CD8-positive, alpha-beta memory T cell (primary cell): ENCODE measurements at regions not wholly inside any gene's neighbourhood (a gene's known extent, or its start where the extent isn't known, plus 50 kb on each side); places are given as distances from the start of the nearest gene placed in this dataset.

Experiments used
- CTCF ChIA-PET: fragments of 350-600 bp; sonication (Branson Sonifier 250); formaldehyde crosslinking; loops from one replicate; lab custom pipeline; 2021; ENCODE audit warnings: antibody characterized with exemption; lab: Charles Lee
- POLR2A ChIA-PET: fragments of 350-600 bp; sonication (Branson Sonifier 250); formaldehyde crosslinking; loops from one replicate; lab custom pipeline; 2021; ENCODE audit warnings: antibody characterized with exemption; lab: Charles Lee
- DNase-seq, 5 donors: peaks; one replicate each; pipeline versions ENCODE4 v3.0.0 to v3.0.0-alpha.2; 2020 to 2022; ENCODE audit warnings: mixed read lengths in 1 of 5
- H3K27ac ChIP-seq: one replicate; pipeline ENCODE4 v1.7.0; 2013; ENCODE audit warnings: low read depth, mild to moderate bottlenecking, low read length, moderate library complexity
- H3K27me3 ChIP-seq: 2 replicates; pipeline ENCODE4 v1.7.0; 2013; ENCODE audit warnings: low read length, mild to moderate bottlenecking; ENCODE audit not compliant: insufficient read depth, poor library complexity, severe bottlenecking
- H3K36me3 ChIP-seq: 2 replicates; pipeline ENCODE4 v1.7.0; 2013; ENCODE audit warnings: mild to moderate bottlenecking, low read length, moderate library complexity; ENCODE audit not compliant: insufficient read depth
- H3K4me1 ChIP-seq: 2 replicates; pipeline ENCODE4 v1.7.0; 2013; ENCODE audit warnings: mild to moderate bottlenecking, low read length, moderate library complexity; ENCODE audit not compliant: insufficient read depth
- H3K4me3 ChIP-seq: 2 replicates; pipeline ENCODE4 v1.7.0; 2013; ENCODE audit warnings: mild to moderate bottlenecking, low read length
- H3K9me3 ChIP-seq: 2 replicates; pipeline ENCODE4 v1.7.0; 2013; ENCODE audit warnings: mild to moderate bottlenecking, low read length
- H3K27ac Mint-ChIP-seq, 8 donors: one replicate each; pipeline ENCODE4 v1.8.0; 2020 to 2021; ENCODE audit warnings: mixed read lengths in 8 of 8, mild to moderate bottlenecking in 6 of 8, inconsistent platforms in 3 of 8, moderate library complexity in 3 of 8
- H3K27me3 Mint-ChIP-seq, 2 donors: one replicate each; pipeline ENCODE4 v1.8.0; 2020 to 2021; ENCODE audit warnings: mixed read lengths in 2 of 2, mild to moderate bottlenecking in 1 of 2, moderate library complexity in 1 of 2
- H3K36me3 Mint-ChIP-seq, 3 donors: one replicate each; pipeline ENCODE4 v1.8.0; 2020 to 2021; ENCODE audit warnings: mixed read lengths in 3 of 3, inconsistent platforms in 1 of 3, mild to moderate bottlenecking in 1 of 3
- H3K4me1 Mint-ChIP-seq, 3 donors: one replicate each; pipeline ENCODE4 v1.8.0; 2020 to 2021; ENCODE audit warnings: mixed read lengths in 3 of 3, inconsistent platforms in 1 of 3, mild to moderate bottlenecking in 1 of 3
- H3K4me3 Mint-ChIP-seq, 7 donors: one replicate each; pipeline ENCODE4 v1.8.0; 2020 to 2021; ENCODE audit warnings: mixed read lengths in 7 of 7, mild to moderate bottlenecking in 6 of 7, moderate library complexity in 4 of 7, inconsistent platforms in 2 of 7
- H3K9me3 Mint-ChIP-seq, 5 donors: one replicate each; pipeline ENCODE4 v1.8.0; 2020 to 2022; ENCODE audit warnings: mixed read lengths in 5 of 5, mild to moderate bottlenecking in 3 of 5, moderate library complexity in 2 of 5, inconsistent platforms in 1 of 5

- Mint-ChIP-seq H3K27me3 (no peaks in the 10 kb centered on the region), H3K4me1 (no peaks in the 10 kb centered on the region), H3K36me3 (no peaks in the 10 kb centered on the region), H3K27ac (no peak overlapping the region), H3K4me3 (no peak overlapping the region), H3K9me3 (peaks cover 5 to 42% (median 17%) of the 10 kb centered on the region in 5 donors)
- DNase-seq, result no peak
- Histone ChIP-seq H3K9me3 (no peaks in the 10 kb centered on the region), H3K4me3 (no peak overlapping the region), H3K27me3 (no peaks in the 10 kb centered on the region), H3K36me3 (no peaks in the 10 kb centered on the region), H3K4me1 (no peaks in the 10 kb centered on the region), H3K27ac (no peak overlapping the region)
- ChIA-PET CTCF (no interaction called here), POLR2A (no interaction called here)
Measured at GRCh38 chr13:90091611-90092010, 1255.9 kb upstream of the MIR17HG start.

GRCh38 chr13:90094357-90094756 lies 1253.1 kb upstream of the MIR17HG start:
- no peak overlapping the region for H3K27ac ChIP-seq
- H3K36me3 ChIP-seq, result no peaks in the 10 kb centered on the region
- CTCF ChIA-PET, result no interaction called here
- POLR2A ChIA-PET, result no interaction called here
- H3K9me3 ChIP-seq, result no peaks in the 10 kb centered on the region
- no peaks in the 10 kb centered on the region for H3K4me1 ChIP-seq
- H3K27me3 ChIP-seq, result no peaks in the 10 kb centered on the region
- H3K27me3 Mint-ChIP-seq, result no peaks in the 10 kb centered on the region
- no peaks in the 10 kb centered on the region for H3K4me1 Mint-ChIP-seq
- H3K36me3 Mint-ChIP-seq, result no peaks in the 10 kb centered on the region
- H3K4me3 ChIP-seq, result no peak overlapping the region
- no peak for DNase-seq
- no peak overlapping the region for H3K27ac Mint-ChIP-seq
- no peak overlapping the region for H3K4me3 Mint-ChIP-seq
- peaks cover 5 to 37% (median 11%) of the 10 kb centered on the region in 5 donors for H3K9me3 Mint-ChIP-seq

GRCh38 chr13:90098577-90098976 lies 1248.9 kb upstream of the MIR17HG start:
- ChIA-PET CTCF (no interaction called here), POLR2A (no interaction called here)
- DNase-seq, result no peak
- no peaks in the 10 kb centered on the region for H3K27me3 Mint-ChIP-seq
- no peak overlapping the region for H3K4me3 Mint-ChIP-seq
- H3K4me1 Mint-ChIP-seq, result no peaks in the 10 kb centered on the region
- H3K36me3 ChIP-seq, result no peaks in the 10 kb centered on the region
- peaks cover 6 to 45% (median 14%) of the 10 kb centered on the region in 5 donors for H3K9me3 Mint-ChIP-seq
- H3K4me1 ChIP-seq, result no peaks in the 10 kb centered on the region
- H3K27me3 ChIP-seq, result no peaks in the 10 kb centered on the region
- H3K27ac Mint-ChIP-seq, result no peak overlapping the region
- H3K4me3 ChIP-seq, result no peak overlapping the region
- H3K27ac ChIP-seq, result no peak overlapping the region
- no peaks in the 10 kb centered on the region for H3K9me3 ChIP-seq
- no peaks in the 10 kb centered on the region for H3K36me3 Mint-ChIP-seq

- no peaks in the 10 kb centered on the region for H3K9me3 ChIP-seq
- peaks cover 6 to 43% (median 22%) of the 10 kb centered on the region in 5 donors for H3K9me3 Mint-ChIP-seq
- no peak overlapping the region for H3K4me3 ChIP-seq
- H3K36me3 Mint-ChIP-seq, result no peaks in the 10 kb centered on the region
- no peaks in the 10 kb centered on the region for H3K36me3 ChIP-seq
- no peak overlapping the region for H3K27ac Mint-ChIP-seq
- no peaks in the 10 kb centered on the region for H3K4me1 Mint-ChIP-seq
- no peaks in the 10 kb centered on the region for H3K4me1 ChIP-seq
- no peak overlapping the region for H3K27ac ChIP-seq
- no peaks in the 10 kb centered on the region for H3K27me3 Mint-ChIP-seq
- POLR2A ChIA-PET, result no interaction called here
- DNase-seq, result no peak
- CTCF ChIA-PET, result no interaction called here
- no peaks in the 10 kb centered on the region for H3K27me3 ChIP-seq
- no peak overlapping the region for H3K4me3 Mint-ChIP-seq
Measured at GRCh38 chr13:90099847-90100246, 1247.6 kb upstream of the MIR17HG start.

- Histone ChIP-seq H3K27ac (no peak overlapping the region), H3K9me3 (no peaks in the 10 kb centered on the region), H3K4me3 (no peak overlapping the region), H3K27me3 (no peaks in the 10 kb centered on the region), H3K36me3 (no peaks in the 10 kb centered on the region), H3K4me1 (no peaks in the 10 kb centered on the region)
- CTCF ChIA-PET, result no interaction called here
- POLR2A ChIA-PET, result no interaction called here
- no peaks in the 10 kb centered on the region for H3K4me1 Mint-ChIP-seq
- no peaks in the 10 kb centered on the region for H3K36me3 Mint-ChIP-seq
- peaks cover 9 to 32% (median 25%) of the 10 kb centered on the region in 5 donors for H3K9me3 Mint-ChIP-seq
- H3K4me3 Mint-ChIP-seq, result no peak overlapping the region
- no peaks in the 10 kb centered on the region for H3K27me3 Mint-ChIP-seq
- H3K27ac Mint-ChIP-seq, result no peak overlapping the region
- DNase-seq, result no peak
Measured at GRCh38 chr13:90103099-90103784, 1244.2 kb upstream of the MIR17HG start.

GRCh38 chr13:90104764-90105163 lies 1242.7 kb upstream of the MIR17HG start:
- Histone ChIP-seq H3K4me1 (no peaks in the 10 kb centered on the region), H3K27ac (no peak overlapping the region), H3K27me3 (no peaks in the 10 kb centered on the region), H3K36me3 (no peaks in the 10 kb centered on the region), H3K9me3 (no peaks in the 10 kb centered on the region), H3K4me3 (no peak overlapping the region)
- ChIA-PET CTCF (no interaction called here), POLR2A (no interaction called here)
- Mint-ChIP-seq H3K9me3 (peaks cover 11 to 30% (median 26%) of the 10 kb centered on the region in 5 donors), H3K36me3 (no peaks in the 10 kb centered on the region), H3K4me3 (no peak overlapping the region), H3K27ac (no peak overlapping the region), H3K4me1 (no peaks in the 10 kb centered on the region), H3K27me3 (no peaks in the 10 kb centered on the region)
- no peak for DNase-seq

GRCh38 chr13:90105276-90105675 lies 1242.2 kb upstream of the MIR17HG start:
- no peak for DNase-seq
- ChIA-PET CTCF (no interaction called here), POLR2A (no interaction called here)
- Mint-ChIP-seq H3K4me3 (no peak overlapping the region), H3K9me3 (peaks cover 13 to 33% (median 26%) of the 10 kb centered on the region in 5 donors), H3K27me3 (no peaks in the 10 kb centered on the region), H3K27ac (no peak overlapping the region), H3K36me3 (no peaks in the 10 kb centered on the region), H3K4me1 (no peaks in the 10 kb centered on the region)
- H3K27ac ChIP-seq, result no peak overlapping the region
- H3K36me3 ChIP-seq, result no peaks in the 10 kb centered on the region
- no peaks in the 10 kb centered on the region for H3K4me1 ChIP-seq
- H3K27me3 ChIP-seq, result no peaks in the 10 kb centered on the region
- no peaks in the 10 kb centered on the region for H3K9me3 ChIP-seq
- no peak overlapping the region for H3K4me3 ChIP-seq

- peaks cover 14 to 34% (median 23%) of the 10 kb centered on the region in 5 donors for H3K9me3 Mint-ChIP-seq
- ChIA-PET POLR2A (no interaction called here), CTCF (no interaction called here)
- H3K27ac Mint-ChIP-seq, result no peak overlapping the region
- no peak overlapping the region for H3K4me3 Mint-ChIP-seq
- Histone ChIP-seq H3K27me3 (no peaks in the 10 kb centered on the region), H3K36me3 (no peaks in the 10 kb centered on the region), H3K27ac (no peak overlapping the region), H3K9me3 (no peaks in the 10 kb centered on the region), H3K4me1 (no peaks in the 10 kb centered on the region), H3K4me3 (no peak overlapping the region)
- H3K36me3 Mint-ChIP-seq, result no peaks in the 10 kb centered on the region
- no peak for DNase-seq
- H3K27me3 Mint-ChIP-seq, result no peaks in the 10 kb centered on the region
- no peaks in the 10 kb centered on the region for H3K4me1 Mint-ChIP-seq
Measured at GRCh38 chr13:90105849-90106496, 1241.5 kb upstream of the MIR17HG start.
